ENCODE measurements at regions not wholly inside any gene's neighbourhood (a gene's known extent, or its start where the extent isn't known, plus 50 kb on each side); places are given as distances from the start of the nearest gene placed in this dataset.
"Not testable (repeated sequence)": the region's sequence is repeated elsewhere in the genome, so short reads cannot be mapped to it uniquely, and the experiment has no call there.

DNA sequence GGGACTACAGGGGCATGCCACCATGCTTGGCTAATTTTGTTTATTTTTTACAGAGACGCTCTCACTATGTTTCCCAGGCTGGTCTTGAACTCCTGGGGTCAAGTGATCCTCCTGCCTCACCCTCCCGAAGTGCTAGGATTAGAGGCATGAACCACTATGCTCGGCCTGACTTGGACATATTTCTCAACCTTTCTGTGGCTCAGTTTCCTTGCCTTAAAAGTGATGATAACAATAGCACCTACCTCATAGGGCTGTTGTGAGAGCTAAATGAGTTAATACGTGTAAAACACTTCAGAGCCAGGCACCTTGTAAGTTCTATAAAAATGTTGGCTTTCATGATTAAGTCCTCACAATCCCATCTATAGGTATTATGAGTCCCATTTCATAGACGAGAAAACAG lies 89.2 kb upstream of the METAP2 start:
- DNase-seq (ENCODE audit: low spot score) (no peak), ATAC-seq (ENCODE audit: low FRiP score) (no peak)
- TF ChIP-seq, protein P1, sequence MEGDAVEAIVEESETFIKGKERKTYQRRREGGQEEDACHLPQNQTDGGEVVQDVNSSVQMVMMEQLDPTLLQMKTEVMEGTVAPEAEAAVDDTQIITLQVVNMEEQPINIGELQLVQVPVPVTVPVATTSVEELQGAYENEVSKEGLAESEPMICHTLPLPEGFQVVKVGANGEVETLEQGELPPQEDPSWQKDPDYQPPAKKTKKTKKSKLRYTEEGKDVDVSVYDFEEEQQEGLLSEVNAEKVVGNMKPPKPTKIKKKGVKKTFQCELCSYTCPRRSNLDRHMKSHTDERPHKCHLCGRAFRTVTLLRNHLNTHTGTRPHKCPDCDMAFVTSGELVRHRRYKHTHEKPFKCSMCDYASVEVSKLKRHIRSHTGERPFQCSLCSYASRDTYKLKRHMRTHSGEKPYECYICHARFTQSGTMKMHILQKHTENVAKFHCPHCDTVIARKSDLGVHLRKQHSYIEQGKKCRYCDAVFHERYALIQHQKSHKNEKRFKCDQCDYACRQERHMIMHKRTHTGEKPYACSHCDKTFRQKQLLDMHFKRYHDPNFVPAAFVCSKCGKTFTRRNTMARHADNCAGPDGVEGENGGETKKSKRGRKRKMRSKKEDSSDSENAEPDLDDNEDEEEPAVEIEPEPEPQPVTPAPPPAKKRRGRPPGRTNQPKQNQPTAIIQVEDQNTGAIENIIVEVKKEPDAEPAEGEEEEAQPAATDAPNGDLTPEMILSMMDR (IDR thresholded peaks at IDR 0.05): no peak

DNA sequence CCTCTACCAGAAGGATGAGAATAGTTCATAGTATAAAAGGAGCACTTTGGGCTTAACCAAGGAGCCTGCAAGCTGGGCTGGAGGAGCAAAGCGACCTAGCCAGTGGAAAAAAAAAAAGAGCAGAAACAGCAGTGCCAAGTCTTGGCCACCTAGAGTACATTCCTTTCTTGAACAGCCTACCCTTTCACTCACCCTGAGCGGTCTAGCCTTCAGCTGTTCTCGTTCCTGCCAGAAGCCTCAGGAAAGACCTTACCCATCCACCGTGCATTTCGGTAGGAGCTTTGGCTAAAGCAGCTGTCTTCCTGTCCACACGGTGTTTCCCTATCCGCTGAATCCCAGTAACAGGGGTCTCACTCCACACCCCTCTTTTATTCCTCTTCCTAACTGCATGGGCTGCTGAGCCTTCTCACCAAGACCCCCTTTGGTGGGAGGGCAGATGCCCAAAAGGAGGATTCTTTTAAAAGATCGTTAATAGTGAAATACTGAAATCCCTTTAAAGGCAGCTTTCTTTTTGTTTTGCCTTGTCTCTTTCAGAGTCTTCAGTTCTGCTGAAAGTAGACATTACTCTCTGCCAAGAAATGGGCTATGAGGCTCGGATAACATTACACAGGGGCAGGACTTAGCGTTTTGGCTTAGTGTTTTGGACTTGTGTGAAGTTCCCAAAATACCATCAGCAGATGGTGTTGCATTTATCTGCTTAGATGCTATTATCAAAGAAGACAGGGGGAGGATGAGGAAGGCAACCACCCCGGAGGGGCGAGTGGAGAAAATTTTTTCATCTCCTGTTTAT lies 88.5 kb upstream of the METAP2 start:
- peak; percentile 80 for ATAC-seq (ENCODE audit: low FRiP score)
- TF ChIP-seq, protein P1 (IDR thresholded peaks at IDR 0.05): no peak
- DNase-seq (ENCODE audit: low spot score): no peak

DNA sequence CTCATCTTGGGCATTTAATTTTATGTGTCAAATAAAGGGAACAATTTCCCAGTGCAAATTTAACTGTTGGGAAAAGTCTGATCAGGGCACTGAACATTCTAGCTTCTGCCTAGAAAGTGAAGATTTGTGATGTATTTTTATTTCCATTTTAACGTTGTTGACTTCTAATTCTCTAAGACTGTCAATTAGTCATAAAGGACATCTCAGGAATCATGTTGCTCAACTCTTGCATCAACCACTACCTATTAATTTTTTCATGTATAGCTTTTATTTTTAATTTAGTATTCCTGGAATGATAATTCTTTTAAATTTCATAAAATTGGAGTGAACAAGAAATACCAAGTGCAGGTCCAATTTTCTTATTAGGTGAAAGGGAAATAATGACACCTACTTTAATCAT lies 87.9 kb upstream of the METAP2 start:
- no peak for ATAC-seq (ENCODE audit: low FRiP score)
- TF ChIP-seq, protein P1 (IDR thresholded peaks at IDR 0.05): no peak
- no peak for DNase-seq (ENCODE audit: low spot score)

DNA sequence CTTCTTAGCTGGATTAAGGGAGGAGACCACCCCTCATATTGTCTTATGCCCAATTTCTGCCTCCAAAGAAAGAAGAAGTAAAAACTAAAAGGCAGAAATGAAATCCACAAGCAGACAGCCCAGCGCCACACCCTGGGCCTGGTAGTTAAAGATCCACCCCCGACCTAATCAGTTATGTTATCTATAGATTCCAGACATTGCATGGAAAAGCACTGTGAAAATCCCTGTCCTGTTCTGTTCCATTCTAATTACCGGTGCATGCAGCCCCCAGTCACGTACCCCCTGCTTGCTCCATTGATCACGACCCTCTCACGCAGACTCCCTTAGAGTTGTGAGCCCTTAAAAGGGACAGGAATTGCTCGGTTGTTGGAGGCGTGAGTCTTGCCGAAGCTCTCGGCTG lies 85.7 kb upstream of the METAP2 start:
- ATAC-seq (ENCODE audit: low FRiP score); DNase-seq (ENCODE audit: low spot score): not testable (repeated sequence)

DNA sequence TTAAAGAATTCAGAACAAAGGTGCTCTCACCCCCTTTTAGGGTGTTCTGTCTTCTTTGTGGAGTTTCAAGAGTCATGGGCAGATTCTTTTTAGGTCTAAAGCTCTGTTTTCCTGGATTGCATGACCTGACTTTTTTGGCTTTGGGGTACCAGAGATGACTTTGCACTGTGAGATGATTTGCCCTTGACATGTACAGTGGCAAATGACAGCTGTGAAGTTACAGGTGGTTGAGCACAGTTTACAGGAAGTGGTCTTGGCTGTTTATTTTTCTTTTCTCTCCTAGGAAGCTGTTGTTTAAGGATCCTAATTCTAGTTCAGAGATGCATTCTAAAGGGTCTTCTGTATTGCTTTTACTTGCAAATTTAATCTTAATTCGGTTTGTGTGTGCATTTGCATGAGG lies 83.8 kb upstream of the METAP2 start:
- DNase-seq (ENCODE audit: low spot score) (no peak), ATAC-seq (ENCODE audit: low FRiP score) (no peak)
- TF ChIP-seq, protein P1 (IDR thresholded peaks at IDR 0.05): no peak

DNA sequence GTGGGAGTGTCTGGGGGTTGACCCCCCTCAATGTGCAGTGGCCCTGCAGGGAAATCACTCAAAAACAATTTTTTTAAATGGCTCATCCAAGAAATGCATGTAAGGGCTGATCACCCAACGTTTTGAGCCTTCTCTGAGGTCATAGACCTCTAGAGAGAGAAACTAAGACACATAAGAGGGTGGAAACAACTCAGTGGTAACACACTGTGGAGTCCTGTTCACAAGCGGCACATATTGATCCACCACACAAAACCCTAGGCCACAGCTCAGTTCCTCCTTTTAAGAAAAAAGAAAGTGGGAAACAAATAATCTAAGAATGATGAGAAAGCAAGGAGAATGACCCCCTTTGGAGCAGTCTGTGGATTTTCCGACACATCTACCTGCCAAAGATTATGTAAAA lies 83.0 kb upstream of the METAP2 start:
- DNase-seq (ENCODE audit: low spot score) (no peak), ATAC-seq (ENCODE audit: low FRiP score) (no peak)
- TF ChIP-seq, protein P1 (IDR thresholded peaks at IDR 0.05): no peak

DNA sequence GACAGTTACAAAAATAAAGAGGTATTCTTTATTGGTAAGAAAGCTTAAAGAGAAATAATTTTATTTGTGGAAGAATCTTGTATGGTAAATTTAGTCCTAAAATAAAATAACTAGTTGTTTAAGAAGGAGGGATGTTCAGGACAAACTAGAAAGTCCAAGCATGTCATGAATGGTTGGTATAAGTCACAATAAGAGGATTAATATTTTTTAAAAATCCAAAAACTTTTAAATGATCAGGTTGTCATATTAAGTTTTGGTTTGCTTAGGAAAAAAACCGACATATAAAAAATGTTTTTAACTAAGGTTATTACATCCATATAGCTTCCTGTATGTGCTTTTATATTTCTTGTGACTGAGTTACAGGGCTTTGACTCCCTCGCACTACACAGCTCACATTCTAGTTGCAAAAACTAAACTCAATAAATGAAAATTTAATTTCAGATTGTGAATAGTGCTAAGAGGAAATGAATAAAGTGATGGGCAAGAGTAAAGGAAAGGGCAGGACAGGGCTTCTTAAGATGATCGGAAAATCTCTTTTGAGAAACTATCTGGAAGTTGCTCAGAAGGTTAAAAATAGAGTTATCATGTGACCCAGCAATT lies 80.7 kb upstream of the METAP2 start:
- ATAC-seq (ENCODE audit: low FRiP score) (no peak), DNase-seq (ENCODE audit: low spot score) (no peak)
- TF ChIP-seq, protein P1 (IDR thresholded peaks at IDR 0.05): no peak
